ENCODE measurements at regions not wholly inside any gene's neighbourhood (a gene's known extent, or its start where the extent isn't known, plus 50 kb on each side); places are given as distances from the start of the nearest gene placed in this dataset.

- TF ChIP-seq CTCF (IDR thresholded peaks at IDR 0.05; ENCODE audit: poor library complexity) (no peak), EZH2phosphoT487 (IDR thresholded peaks at IDR 0.05; ENCODE audit: low read depth, severe bottlenecking, unreplicated experiment) (no peak)
Observed at GRCh38 chr11:69923641-69924307, 104.6 kb upstream of the FGF3 start.

All from hepatocyte (in vitro differentiated cells).